DND-41 (cell line): ENCODE measurements at regions not wholly inside any gene's neighbourhood (a gene's known extent, or its start where the extent isn't known, plus 50 kb on each side); places are given as distances from the start of the nearest gene placed in this dataset.
"Not testable (repeated sequence)": the region's sequence is repeated elsewhere in the genome, so short reads cannot be mapped to it uniquely, and the experiment has no call there.

ENCODE experiments used
- ATAC-seq: fragments of 200-7000 bp; cut with Tn5 transposase; 3 replicates; pipeline ENCODE4 v1.9.1; 2021; ENCODE audit warnings: low read depth; ENCODE audit not compliant: insufficient read depth
- DNase-seq: peaks from one replicate; pipeline ENCODE4 v3.0.0-alpha.2; 2020
- H2AFZ ChIP-seq: 2 replicates; pipeline ENCODE4 v1.6.0; 2012; ENCODE audit warnings: low read depth, low read length
- H3K27ac ChIP-seq: 2 replicates; pipeline ENCODE4 v1.5.1; 2012; ENCODE audit warnings: low read length, inconsistent platforms
- H3K27me3 ChIP-seq: fragments of 200-600 bp; sonication (generic); 2 replicates; pipeline ENCODE4 v1.6.0; 2012; ENCODE audit warnings: low read length, mild to moderate bottlenecking, inconsistent platforms; ENCODE audit not compliant: insufficient read depth, poor library complexity
- H3K36me3 ChIP-seq: 2 replicates; pipeline ENCODE4 v1.5.1; 2012; ENCODE audit warnings: low read length, inconsistent platforms; ENCODE audit not compliant: insufficient read depth
- H3K4me1 ChIP-seq: 2 replicates; pipeline ENCODE4 v1.5.1; 2012; ENCODE audit warnings: mild to moderate bottlenecking, low read length; ENCODE audit not compliant: insufficient read depth
- H3K4me2 ChIP-seq: 2 replicates; pipeline ENCODE4 v1.6.0; 2012; ENCODE audit warnings: mild to moderate bottlenecking, moderate library complexity, low read length, inconsistent platforms; ENCODE audit not compliant: insufficient read depth
- H3K4me3 ChIP-seq, 2 experiments: fragments of 200-600 bp in 1 of 2; shearing (Covaris generic) in 1 of 2; 2 replicates each; pipeline ENCODE4 v1.5.1; 2012 to 2016; ENCODE audit warnings: inconsistent platforms in 2 of 2, low read length in 2 of 2, mild to moderate bottlenecking in 2 of 2, low read depth in 1 of 2, moderate library complexity in 1 of 2
- H3K79me2 ChIP-seq: 2 replicates; pipeline ENCODE4 v1.6.0; 2012; ENCODE audit warnings: low read length, inconsistent platforms; ENCODE audit not compliant: insufficient read depth
- H3K9ac ChIP-seq: 2 replicates; pipeline ENCODE4 v1.6.0; 2012; ENCODE audit warnings: low read depth, mild to moderate bottlenecking, inconsistent platforms, low read length, moderate library complexity
- H3K9me3 ChIP-seq: 2 replicates; pipeline ENCODE4 v1.5.1; 2012; ENCODE audit warnings: low read length, moderate library complexity, mild to moderate bottlenecking, inconsistent platforms; ENCODE audit not compliant: insufficient read depth, severe bottlenecking
- H4K20me1 ChIP-seq: 2 replicates; pipeline ENCODE4 v1.6.0; 2012; ENCODE audit warnings: low read length; ENCODE audit not compliant: insufficient read depth
- CTCF ChIP-seq: IDR thresholded peaks from 2 replicates; pipeline ENCODE4 v1.5.1; 2012; ENCODE audit warnings: borderline replicate concordance, low read length, moderate library complexity, mild to moderate bottlenecking; ENCODE audit not compliant: poor library complexity, severe bottlenecking; ENCODE audit errors: extremely low read depth
- EZH2 ChIP-seq: IDR thresholded peaks from 3 replicates; pipeline ENCODE4 v1.6.1; 2012; ENCODE audit warnings: borderline replicate concordance, low read depth, mild to moderate bottlenecking, moderate library complexity, low read length, inconsistent platforms; ENCODE audit not compliant: severe bottlenecking

- TF ChIP-seq CTCF: no peak
- no peak for TF ChIP-seq EZH2
- Histone ChIP-seq H3K4me1 (no peaks in the 10 kb centered on the region), H4K20me1 (no peaks in the 10 kb centered on the region), H2AFZ (no peak overlapping the region), H3K9me3 (peaks cover 2% of the 10 kb centered on the region), H3K9ac (no peak overlapping the region), H3K79me2 (no peaks in the 10 kb centered on the region), H3K36me3 (no peaks in the 10 kb centered on the region), H3K27me3 (no peaks in the 10 kb centered on the region), H3K4me3 (no peak overlapping the region), H3K27ac (no peak overlapping the region), H3K4me2 (no peak overlapping the region)
- no peak for ATAC-seq
- no peak for DNase-seq
Observed at GRCh38 chr7:19958309-19958896, 185.0 kb upstream of the TMEM196 start.

- peaks cover 2% of the 10 kb centered on the region for H3K9me3 ChIP-seq
- H3K27me3 ChIP-seq: no peaks in the 10 kb centered on the region
- DNase-seq (no peak), ATAC-seq (no peak)
- H3K9ac ChIP-seq: no peak overlapping the region
- H3K36me3 ChIP-seq: no peaks in the 10 kb centered on the region
- no peak overlapping the region for H3K27ac ChIP-seq
- H4K20me1 ChIP-seq: no peaks in the 10 kb centered on the region
- H3K4me1 ChIP-seq: no peaks in the 10 kb centered on the region
- TF ChIP-seq CTCF: no peak
- TF ChIP-seq EZH2: no peak
- H3K79me2 ChIP-seq: no peaks in the 10 kb centered on the region
- H3K4me2 ChIP-seq: no peak overlapping the region
- no peak overlapping the region for H2AFZ ChIP-seq
- no peak overlapping the region for H3K4me3 ChIP-seq
Observed at GRCh38 chr7:19957664-19958063, 184.2 kb upstream of the TMEM196 start.

- not testable (repeated sequence) for H3K27me3 ChIP-seq, H3K36me3 ChIP-seq, ATAC-seq, H3K4me1 ChIP-seq, H3K9ac ChIP-seq, H3K27ac ChIP-seq, H3K9me3 ChIP-seq, DNase-seq, H3K79me2 ChIP-seq, H3K4me2 ChIP-seq, H4K20me1 ChIP-seq, H2AFZ ChIP-seq, H3K4me3 ChIP-seq
Observed at GRCh38 chr7:19954166-19954565, 180.7 kb upstream of the TMEM196 start.

- not testable (repeated sequence) for H3K36me3 ChIP-seq, ATAC-seq, DNase-seq, H3K27ac ChIP-seq, H3K79me2 ChIP-seq, H2AFZ ChIP-seq, H4K20me1 ChIP-seq, H3K4me3 ChIP-seq, H3K27me3 ChIP-seq, H3K9ac ChIP-seq, H3K4me2 ChIP-seq, H3K4me1 ChIP-seq, H3K9me3 ChIP-seq
Observed at GRCh38 chr7:19953411-19953810, 180.0 kb upstream of the TMEM196 start.
